GM18505 (cell line): ENCODE measurements at regions not wholly inside any gene's neighbourhood (a gene's known extent, or its start where the extent isn't known, plus 50 kb on each side); places are given as distances from the start of the nearest gene placed in this dataset.
"Not testable (repeated sequence)": the region's sequence is repeated elsewhere in the genome, so short reads cannot be mapped to it uniquely, and the experiment has no call there.

Source experiments
- ATAC-seq: cut with Tn5 transposase; IDR thresholded peaks from one replicate; pipeline ENCODE4 v1.9.1; 2021; ENCODE audit not compliant: unreplicated experiment
- POLR2A ChIP-seq: IDR thresholded peaks from 4 replicates; pipeline ENCODE4 v1.6.1; 2011; ENCODE audit warnings: borderline replicate concordance; ENCODE audit not compliant: insufficient read depth, insufficient read length; ENCODE audit errors: extremely low read depth

GRCh38 chr13:81582381-81582780, 1241.5 kb upstream of the SPRY2 start:
- ATAC-seq, result no peak
- TF ChIP-seq POLR2A, result no peak

- no peak for ATAC-seq
Measured at GRCh38 chr13:81577601-81578195, 1236.8 kb upstream of the SPRY2 start.

GRCh38 chr13:81568824-81569223, 1227.9 kb upstream of the SPRY2 start:
- no peak for TF ChIP-seq POLR2A
- no peak for ATAC-seq

More at GRCh38 chr13:81577601-81578195, 1236.8 kb upstream of the SPRY2 start:
- TF ChIP-seq POLR2A, result no peak

- ATAC-seq, result no peak
- no peak for TF ChIP-seq POLR2A
Measured at GRCh38 chr13:81565849-81566248, 1224.9 kb upstream of the SPRY2 start.

GRCh38 chr13:81563091-81563490, 1222.2 kb upstream of the SPRY2 start:
- no peak for ATAC-seq
- no peak for TF ChIP-seq POLR2A

- no peak for ATAC-seq
- TF ChIP-seq POLR2A, result no peak
Measured at GRCh38 chr13:81562598-81562997, 1221.7 kb upstream of the SPRY2 start.

- no peak for TF ChIP-seq POLR2A
- no peak for ATAC-seq
Measured at GRCh38 chr13:81551036-81551435, 1210.1 kb upstream of the SPRY2 start.

- ATAC-seq, result not testable (repeated sequence)
Measured at GRCh38 chr13:81546294-81546693, 1205.4 kb upstream of the SPRY2 start.

- no peak for ATAC-seq
- TF ChIP-seq POLR2A, result no peak
Measured at GRCh38 chr13:81540777-81541176, 1199.9 kb upstream of the SPRY2 start.

- no peak for TF ChIP-seq POLR2A
Measured at GRCh38 chr13:81539643-81540150, 1198.8 kb upstream of the SPRY2 start.

GRCh38 chr13:81498969-81499368, 1158.0 kb upstream of the SPRY2 start:
- no peak for TF ChIP-seq POLR2A
- no peak for ATAC-seq

More at GRCh38 chr13:81539643-81540150, 1198.8 kb upstream of the SPRY2 start:
- ATAC-seq, result no peak

GRCh38 chr13:81493144-81493543, 1152.2 kb upstream of the SPRY2 start:
- TF ChIP-seq POLR2A, result no peak
- no peak for ATAC-seq

GRCh38 chr13:81492449-81492848, 1151.5 kb upstream of the SPRY2 start:
- TF ChIP-seq POLR2A, result no peak
- no peak for ATAC-seq

GRCh38 chr13:81488021-81488420, 1147.1 kb upstream of the SPRY2 start:
- ATAC-seq, result no peak
- TF ChIP-seq POLR2A, result no peak

GRCh38 chr13:81487151-81487550, 1146.2 kb upstream of the SPRY2 start:
- ATAC-seq, result no peak
- TF ChIP-seq POLR2A, result no peak
